Parathyroid adenoma (tissue), 2 donors: ENCODE measurements at regions not wholly inside any gene's neighbourhood (a gene's known extent, or its start where the extent isn't known, plus 50 kb on each side); places are given as distances from the start of the nearest gene placed in this dataset.

Experiments used
- H2AFZ ChIP-seq: fragments of 300-600 bp; sonication (generic); one replicate; pipeline ENCODE4 v1.7.0; 2017; ENCODE audit warnings: antibody characterized with exemption, mild to moderate bottlenecking
- H3K27ac ChIP-seq: fragments of 300-600 bp; sonication (generic); one replicate; pipeline ENCODE4 v1.7.0; 2017
- H3K27me3 ChIP-seq: fragments of 300-600 bp; sonication (generic); one replicate; pipeline ENCODE4 v1.7.0; 2017; ENCODE audit warnings: low read length; ENCODE audit not compliant: control insufficient read depth, insufficient read depth
- H3K36me3 ChIP-seq: fragments of 300-600 bp; sonication (generic); one replicate; pipeline ENCODE4 v1.7.0; 2017; ENCODE audit warnings: low read length; ENCODE audit not compliant: control insufficient read depth, insufficient read depth
- H3K4me1 ChIP-seq: fragments of 300-600 bp; sonication (generic); one replicate; pipeline ENCODE4 v1.7.0; 2017; ENCODE audit warnings: control low read depth
- H3K4me2 ChIP-seq: fragments of 300-600 bp; sonication (generic); one replicate; pipeline ENCODE4 v1.7.0; 2017; ENCODE audit warnings: low read length
- H3K4me3 ChIP-seq: fragments of 300-600 bp; sonication (generic); one replicate; pipeline ENCODE4 v1.7.0; 2017; ENCODE audit warnings: low read depth, low read length
- H3K79me2 ChIP-seq: fragments of 300-600 bp; sonication (generic); one replicate; pipeline ENCODE4 v1.7.0; 2017; ENCODE audit warnings: control low read depth
- H3K9ac ChIP-seq: fragments of 300-600 bp; sonication (generic); one replicate; pipeline ENCODE4 v1.7.0; 2017; ENCODE audit warnings: mild to moderate bottlenecking
- H3K9me3 ChIP-seq: fragments of 300-600 bp; sonication (generic); one replicate; pipeline ENCODE4 v1.7.0; 2017; ENCODE audit warnings: low read length; ENCODE audit not compliant: control insufficient read depth
- CTCF ChIP-seq: fragments of 300-600 bp; sonication (generic); IDR thresholded peaks from one replicate; pipeline ENCODE4 v1.7.0; 2017; ENCODE audit warnings: antibody characterized with exemption, mild to moderate bottlenecking
- donor health status: primary hyperparathyroidism.

DNA sequence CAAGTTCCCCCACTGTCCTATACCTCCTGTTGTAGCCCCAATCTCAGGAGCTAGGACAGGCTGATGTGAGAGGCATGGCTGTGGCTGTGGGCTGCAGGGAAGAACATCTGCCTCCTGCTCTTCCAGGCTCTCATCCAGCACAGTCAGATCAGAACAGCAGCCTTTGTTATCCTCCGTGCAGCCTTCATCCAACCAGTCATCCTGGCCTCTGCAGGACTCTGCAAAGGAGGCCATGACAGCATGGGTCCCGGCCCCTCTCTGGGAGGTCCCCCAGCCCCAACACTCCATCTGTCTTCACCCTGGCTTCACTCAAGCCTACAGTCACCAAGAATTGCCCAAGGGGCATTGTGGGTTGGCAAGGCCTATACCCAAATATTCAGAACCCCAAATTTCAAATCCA is 223.2 kb upstream of the COPS8 start:
- Histone ChIP-seq H3K4me1 (no peaks in the 10 kb centered on the region), H3K27me3 (no peaks in the 10 kb centered on the region), H3K9ac (no peak overlapping the region), H3K4me2 (no peak overlapping the region), H3K79me2 (no peaks in the 10 kb centered on the region), H3K9me3 (no peaks in the 10 kb centered on the region), H2AFZ (no peak overlapping the region), H3K27ac (no peak overlapping the region), H3K4me3 (no peak overlapping the region), H3K36me3 (no peaks in the 10 kb centered on the region)
- no peak for TF ChIP-seq CTCF

DNA sequence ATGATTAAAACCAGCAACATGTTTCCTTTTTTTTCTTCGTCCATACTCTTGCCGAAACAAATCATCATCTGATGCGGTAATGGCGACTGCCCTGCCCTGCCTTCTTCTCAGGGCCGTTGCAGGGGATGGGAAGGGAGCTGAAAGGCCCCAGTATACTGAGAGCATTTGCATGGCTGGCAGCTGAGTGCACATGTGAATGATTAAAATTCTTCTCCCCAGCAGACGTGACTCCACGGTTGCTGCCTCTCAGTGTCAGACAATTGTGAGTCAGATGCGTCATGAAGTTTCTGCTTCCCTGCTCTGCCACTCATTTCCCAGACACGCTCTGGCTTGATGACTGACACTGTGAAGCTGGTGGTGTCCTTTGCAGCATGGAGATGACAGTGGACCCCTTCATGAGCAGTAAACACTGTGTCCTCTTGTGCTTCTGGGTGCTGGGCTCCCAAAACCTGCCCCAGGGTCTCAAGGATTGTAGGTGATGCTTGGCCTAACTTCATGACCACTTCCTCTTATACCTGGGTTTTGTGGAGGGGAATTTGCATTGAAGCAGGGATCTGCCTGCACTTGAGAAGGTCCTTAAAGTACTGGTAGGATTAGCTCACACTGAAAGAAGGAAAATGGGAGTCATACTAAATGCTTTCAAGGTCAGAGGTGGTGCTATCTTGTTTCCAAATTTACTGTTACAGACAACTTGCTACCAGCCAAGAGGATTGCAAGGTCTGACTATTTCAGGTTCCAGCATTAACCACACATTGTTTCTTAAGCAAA is 222.5 kb upstream of the COPS8 start:
- no peaks in the 10 kb centered on the region for H3K27me3 ChIP-seq
- H3K9ac ChIP-seq: no peak overlapping the region
- no peaks in the 10 kb centered on the region for H3K79me2 ChIP-seq
- H2AFZ ChIP-seq: no peak overlapping the region
- no peaks in the 10 kb centered on the region for H3K4me1 ChIP-seq
- no peak overlapping the region for H3K4me3 ChIP-seq
- TF ChIP-seq CTCF: no peak
- H3K4me2 ChIP-seq: no peak overlapping the region
- no peak overlapping the region for H3K27ac ChIP-seq
- no peaks in the 10 kb centered on the region for H3K9me3 ChIP-seq
- H3K36me3 ChIP-seq: no peaks in the 10 kb centered on the region

GRCh38 chr2:236863729-236864126 is 222.0 kb upstream of the COPS8 start:
- Histone ChIP-seq H3K9ac (no peak overlapping the region), H3K27ac (no peak overlapping the region), H3K4me2 (no peak overlapping the region), H3K79me2 (no peaks in the 10 kb centered on the region), H3K4me3 (no peak overlapping the region), H3K36me3 (no peaks in the 10 kb centered on the region), H3K4me1 (no peaks in the 10 kb centered on the region), H3K9me3 (no peaks in the 10 kb centered on the region), H3K27me3 (no peaks in the 10 kb centered on the region), H2AFZ (no peak overlapping the region)
- TF ChIP-seq CTCF: no peak

DNA sequence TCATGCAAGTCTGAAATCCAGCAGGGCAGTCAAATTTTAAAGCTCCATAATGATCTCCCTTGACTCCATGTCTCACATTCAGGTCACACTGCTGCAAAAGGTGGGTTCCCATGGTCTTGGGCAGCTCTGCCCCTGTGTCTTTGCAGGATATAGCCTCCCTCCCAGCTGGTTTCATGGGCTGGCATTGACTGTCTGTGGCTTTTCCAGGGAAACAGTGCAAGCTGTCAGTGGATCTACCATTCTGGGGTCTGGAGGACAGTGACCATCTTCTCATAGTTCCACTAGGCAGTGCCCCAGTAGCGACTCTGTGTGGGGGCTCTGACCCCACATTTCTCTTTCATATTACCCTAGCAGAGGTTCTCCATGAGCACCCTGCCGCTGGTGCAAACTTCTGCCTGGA is 220.6 kb upstream of the COPS8 start:
- no peak overlapping the region for H3K4me3 ChIP-seq
- no peak overlapping the region for H3K9ac ChIP-seq
- H3K36me3 ChIP-seq: no peaks in the 10 kb centered on the region
- no peak overlapping the region for H2AFZ ChIP-seq
- H3K4me2 ChIP-seq: no peak overlapping the region
- no peaks in the 10 kb centered on the region for H3K4me1 ChIP-seq
- H3K9me3 ChIP-seq: no peaks in the 10 kb centered on the region
- H3K79me2 ChIP-seq: no peaks in the 10 kb centered on the region
- no peak for TF ChIP-seq CTCF
- no peak overlapping the region for H3K27ac ChIP-seq
- no peaks in the 10 kb centered on the region for H3K27me3 ChIP-seq
